ENCODE measurements at regions not wholly inside any gene's neighbourhood (a gene's known extent, or its start where the extent isn't known, plus 50 kb on each side); places are given as distances from the start of the nearest gene placed in this dataset.

DNA sequence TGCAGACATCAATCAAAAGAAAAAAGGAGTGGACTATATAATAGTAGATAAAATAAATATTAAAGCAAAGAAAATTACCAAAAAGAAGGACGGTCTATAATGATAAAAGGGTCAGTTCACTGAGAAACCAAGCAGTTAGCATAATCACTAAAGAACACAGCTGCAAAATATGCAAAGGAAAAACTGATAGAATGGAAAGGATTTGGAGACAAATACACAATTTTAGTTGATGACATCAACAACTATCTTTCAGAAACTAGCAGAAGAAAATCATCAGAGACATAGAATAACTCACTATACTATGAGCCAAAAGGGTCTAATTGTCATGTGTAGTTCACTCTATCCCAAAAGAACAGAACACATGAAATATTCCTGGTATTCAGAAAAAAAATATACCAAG, 316.4 kb upstream of the IGFBP3 start:
- FAIRE-seq (no peak), DNase-seq (ENCODE audit: low read depth) (no peak)
- H3K79me2 ChIP-seq (ENCODE audit: insufficient read depth, low read length), result no peaks in the 10 kb centered on the region
- H3K27me3 Mint-ChIP-seq (ENCODE audit: low read depth, unreplicated experiment), result no peaks in the 10 kb centered on the region
- TF ChIP-seq CTCF (IDR thresholded peaks at IDR 0.05; ENCODE audit: insufficient read depth, low read depth, low read length), result no peak
- no peak for TF ChIP-seq EZH2 (IDR thresholded peaks at IDR 0.05; ENCODE audit: insufficient read depth, low read length)
- H3K36me3 ChIP-seq (ENCODE audit: insufficient read depth, low read length), result no peaks in the 10 kb centered on the region
- H2AFZ ChIP-seq (ENCODE audit: low read depth, low read length), result no peak overlapping the region
- H3K4me2 ChIP-seq (ENCODE audit: low read length), result no peak overlapping the region
- H3K4me1 Mint-ChIP-seq (ENCODE audit: low read depth, unreplicated experiment), result no peaks in the 10 kb centered on the region
- H3K4me1 ChIP-seq (ENCODE audit: insufficient read depth, low read length), result no peaks in the 10 kb centered on the region
- H3K4me3 Mint-ChIP-seq (ENCODE audit: unreplicated experiment), result no peak overlapping the region
- no peaks in the 10 kb centered on the region for H3K36me3 Mint-ChIP-seq (ENCODE audit: low read depth, unreplicated experiment)
- H3K9me3 ChIP-seq (ENCODE audit: insufficient read depth, low read depth, low read length), result no peaks in the 10 kb centered on the region
- H3K27ac Mint-ChIP-seq (ENCODE audit: unreplicated experiment), result no peak overlapping the region
- H3K4me3 ChIP-seq (ENCODE audit: insufficient read depth, low read depth, low read length), result no peak overlapping the region
- no peak overlapping the region for H3K27ac ChIP-seq (ENCODE audit: low read depth, low read length)
- H3K27me3 ChIP-seq (ENCODE audit: insufficient read depth, low read length), result no peaks in the 10 kb centered on the region
- no peak overlapping the region for H3K9ac ChIP-seq (ENCODE audit: low read length)
- no peaks in the 10 kb centered on the region for H4K20me1 ChIP-seq (ENCODE audit: insufficient read depth, low read length)
- no peaks in the 10 kb centered on the region for H3K9me3 Mint-ChIP-seq (ENCODE audit: unreplicated experiment)

DNA sequence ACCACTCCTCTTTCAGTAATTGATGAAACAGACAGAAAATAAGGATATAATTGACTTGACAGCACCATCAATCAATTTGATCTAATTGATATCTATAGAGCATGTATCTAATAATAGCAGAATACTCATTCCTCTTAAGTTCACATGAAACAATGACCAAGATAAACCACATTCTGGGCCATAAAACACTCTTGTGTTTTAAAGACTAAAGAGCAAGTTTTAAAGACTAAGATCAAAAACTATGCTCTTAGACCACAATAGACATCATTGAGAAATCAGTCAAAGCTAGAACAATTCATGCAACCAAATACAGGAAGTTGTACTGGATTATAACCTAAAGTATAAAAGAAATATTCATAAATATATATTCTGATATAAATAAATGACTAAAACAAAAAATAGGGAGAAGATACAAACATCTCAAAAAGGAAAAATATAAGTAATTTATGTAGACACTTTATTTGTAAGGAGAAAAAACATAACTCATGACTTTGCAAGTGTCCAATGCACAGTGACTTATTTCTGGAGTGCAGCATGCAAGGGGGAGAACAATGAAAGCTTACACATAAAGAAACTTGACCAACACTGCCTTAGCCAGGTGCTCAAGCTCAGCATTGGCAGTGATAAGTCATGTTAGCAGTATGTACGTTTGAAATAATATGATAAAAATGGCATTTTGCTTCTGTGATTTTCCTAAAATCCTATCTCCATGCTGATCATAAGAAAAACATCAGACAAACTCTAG, 312.7 kb upstream of the IGFBP3 start:
- no peak for TF ChIP-seq CTCF (IDR thresholded peaks at IDR 0.05; ENCODE audit: insufficient read depth, low read depth, low read length)
- no peak for TF ChIP-seq EZH2 (IDR thresholded peaks at IDR 0.05; ENCODE audit: insufficient read depth, low read length)
- Histone ChIP-seq H3K27me3 (ENCODE audit: insufficient read depth, low read length) (no peaks in the 10 kb centered on the region), H3K9ac (ENCODE audit: low read length) (no peak overlapping the region), H3K9me3 (ENCODE audit: insufficient read depth, low read depth, low read length) (no peaks in the 10 kb centered on the region), H3K4me1 (ENCODE audit: insufficient read depth, low read length) (peaks cover 13% of the 10 kb centered on the region), H3K4me2 (ENCODE audit: low read length) (no peak overlapping the region), H4K20me1 (ENCODE audit: insufficient read depth, low read length) (no peaks in the 10 kb centered on the region), H3K27ac (ENCODE audit: low read depth, low read length) (no peak overlapping the region), H3K79me2 (ENCODE audit: insufficient read depth, low read length) (no peaks in the 10 kb centered on the region), H2AFZ (ENCODE audit: low read depth, low read length) (no peak overlapping the region), H3K36me3 (ENCODE audit: insufficient read depth, low read length) (no peaks in the 10 kb centered on the region), H3K4me3 (ENCODE audit: insufficient read depth, low read depth, low read length) (no peak overlapping the region)
- Mint-ChIP-seq H3K27ac (ENCODE audit: unreplicated experiment) (no peak overlapping the region), H3K4me1 (ENCODE audit: low read depth, unreplicated experiment) (peaks cover 23% of the 10 kb centered on the region), H3K27me3 (ENCODE audit: low read depth, unreplicated experiment) (no peaks in the 10 kb centered on the region), H3K36me3 (ENCODE audit: low read depth, unreplicated experiment) (no peaks in the 10 kb centered on the region), H3K9me3 (ENCODE audit: unreplicated experiment) (no peaks in the 10 kb centered on the region), H3K4me3 (ENCODE audit: unreplicated experiment) (no peak overlapping the region)
- DNase-seq (ENCODE audit: low read depth) (peak; percentile 52), FAIRE-seq (peak; percentile 26)

DNA sequence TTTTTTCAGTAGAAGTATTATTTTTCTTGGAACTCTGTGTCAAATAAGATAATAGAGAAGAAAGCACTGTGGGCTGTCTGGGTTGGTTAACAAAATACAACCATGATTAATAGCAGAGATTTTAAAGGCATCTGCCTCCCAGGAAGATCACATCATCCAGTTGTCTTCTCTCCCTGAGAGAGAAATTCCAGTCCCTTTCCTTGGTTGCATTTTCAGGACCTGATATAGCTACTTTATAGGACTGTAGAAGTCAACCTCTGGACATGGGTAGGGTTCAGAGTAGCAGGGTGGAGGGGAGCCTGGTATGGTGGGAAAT, 309.9 kb upstream of the IGFBP3 start:
- H3K27ac Mint-ChIP-seq (ENCODE audit: unreplicated experiment), result peak overlapping the region; percentile 88
- H3K4me2 ChIP-seq (ENCODE audit: low read length), result peak overlapping the region; percentile 27

More for the DNA sequence above, 309.9 kb upstream of the IGFBP3 start:
- Histone ChIP-seq H3K9ac (ENCODE audit: low read length) (no peak overlapping the region), H3K9me3 (ENCODE audit: insufficient read depth, low read depth, low read length) (no peaks in the 10 kb centered on the region), H3K27me3 (ENCODE audit: insufficient read depth, low read length) (no peaks in the 10 kb centered on the region), H4K20me1 (ENCODE audit: insufficient read depth, low read length) (no peaks in the 10 kb centered on the region), H3K27ac (ENCODE audit: low read depth, low read length) (peak overlapping the region; percentile 76), H2AFZ (ENCODE audit: low read depth, low read length) (no peak overlapping the region), H3K4me1 (ENCODE audit: insufficient read depth, low read length) (peaks cover 13% of the 10 kb centered on the region), H3K79me2 (ENCODE audit: insufficient read depth, low read length) (no peaks in the 10 kb centered on the region), H3K36me3 (ENCODE audit: insufficient read depth, low read length) (no peaks in the 10 kb centered on the region), H3K4me3 (ENCODE audit: insufficient read depth, low read depth, low read length) (no peak overlapping the region)
- Mint-ChIP-seq H3K36me3 (ENCODE audit: low read depth, unreplicated experiment) (no peaks in the 10 kb centered on the region), H3K9me3 (ENCODE audit: unreplicated experiment) (no peaks in the 10 kb centered on the region), H3K27me3 (ENCODE audit: low read depth, unreplicated experiment) (no peaks in the 10 kb centered on the region), H3K4me1 (ENCODE audit: low read depth, unreplicated experiment) (peaks cover 31% of the 10 kb centered on the region), H3K4me3 (ENCODE audit: unreplicated experiment) (no peak overlapping the region)
- TF ChIP-seq EZH2 (IDR thresholded peaks at IDR 0.05; ENCODE audit: insufficient read depth, low read length) (no peak), CTCF (IDR thresholded peaks at IDR 0.05; ENCODE audit: insufficient read depth, low read depth, low read length) (no peak)
- FAIRE-seq (peak; percentile 59), DNase-seq (ENCODE audit: low read depth) (peak; percentile 60)
